Breast epithelium (tissue), 4 donors: ENCODE measurements at regions not wholly inside any gene's neighbourhood (a gene's known extent, or its start where the extent isn't known, plus 50 kb on each side); places are given as distances from the start of the nearest gene placed in this dataset.
"Not testable (repeated sequence)": the region's sequence is repeated elsewhere in the genome, so short reads cannot be mapped to it uniquely, and the experiment has no call there.

Experiments used
- DNase-seq, 2 donors: peaks; one replicate each; pipeline ENCODE4 v3.0.0-alpha.2; 2019; ENCODE audit warnings: low spot score in 2 of 2
- H3K27ac ChIP-seq, 2 donors: fragments of 200-600 bp; sonication (generic) in 1 of 2; one replicate each; pipeline ENCODE4 v1.5.1; 2016 to 2019; ENCODE audit warnings: mild to moderate bottlenecking in 1 of 2
- H3K27me3 ChIP-seq, 2 donors: fragments of 200-600 bp; sonication (generic) in 1 of 2; one replicate each; pipeline versions ENCODE4 v1.5.1 to v1.6.0; 2017 to 2019; ENCODE audit warnings: control low read depth in 1 of 2, mild to moderate bottlenecking in 1 of 2
- H3K36me3 ChIP-seq: fragments of 200-600 bp; one replicate; pipeline ENCODE4 v1.5.1; 2019
- H3K4me1 ChIP-seq, 2 donors: fragments of 200-600 bp; sonication (generic); one replicate each; pipeline ENCODE4 v1.5.1; 2016 to 2019; ENCODE audit warnings: control low read depth in 1 of 2
- H3K4me3 ChIP-seq, 3 donors: fragments of 200-600 bp; sonication (generic); 1 replicate in 2 of 3; 2 replicates in 1 of 3; pipeline ENCODE4 v1.5.1; 2016 to 2019; ENCODE audit warnings: mild to moderate bottlenecking in 3 of 3, moderate library complexity in 2 of 3
- H3K9me3 ChIP-seq, 2 donors: fragments of 200-600 bp; sonication (generic) in 1 of 2; one replicate each; pipeline ENCODE4 v1.5.1; 2016 to 2019; ENCODE audit warnings: control low read depth in 1 of 2
- CTCF ChIP-seq, 3 donors: fragments of 450-650 bp; IDR thresholded peaks; one replicate each; pipeline ENCODE4 v1.5.1; 2016 to 2017; ENCODE audit warnings: antibody characterized with exemption in 3 of 3, mild to moderate bottlenecking in 3 of 3, moderate library complexity in 3 of 3
- POLR2A ChIP-seq: fragments of 450-650 bp; IDR thresholded peaks from one replicate; pipeline ENCODE4 v1.6.1; 2016; ENCODE audit warnings: antibody characterized with exemption, mild to moderate bottlenecking, moderate library complexity
- POLR2AphosphoS5 ChIP-seq, 3 donors: sonication (generic); formaldehyde crosslinking; IDR thresholded peaks; one replicate each; pipeline ENCODE4 v1.6.1; 2017; ENCODE audit warnings: antibody characterized with exemption in 3 of 3
- intact Hi-C: fragments of 100-400 bp; cut with DNase I; formaldehyde crosslinking; loops from one replicate; pipeline ENCODE4 v1.15.1; 2023; ENCODE audit warnings: low total_unique reads

GRCh38 chr12:102329883-102330282 lies 132.2 kb upstream of the PMCH start:
- no peaks in the 10 kb centered on the region for H3K27me3 ChIP-seq
- DNase-seq, result no peak
- intact Hi-C loops, result no loop called here
- no peaks in the 10 kb centered on the region for H3K4me1 ChIP-seq
- no peak for TF ChIP-seq POLR2A
- no peak for TF ChIP-seq POLR2AphosphoS5 (IDR thresholded peaks at IDR 0.05)
- no peak for TF ChIP-seq CTCF (IDR thresholded peaks at IDR 0.05)
- no peaks in the 10 kb centered on the region for H3K9me3 ChIP-seq
- H3K4me3 ChIP-seq, result no peak overlapping the region
- no peaks in the 10 kb centered on the region for H3K36me3 ChIP-seq
- no peak overlapping the region for H3K27ac ChIP-seq

- Histone ChIP-seq H3K4me1 (no peaks in the 10 kb centered on the region), H3K27ac (no peak overlapping the region), H3K27me3 (no peaks in the 10 kb centered on the region), H3K9me3 (no peaks in the 10 kb centered on the region), H3K36me3 (no peaks in the 10 kb centered on the region), H3K4me3 (no peak overlapping the region)
- intact Hi-C loops, result no loop called here
- no peak for DNase-seq
- TF ChIP-seq POLR2A (no peak), CTCF (IDR thresholded peaks at IDR 0.05) (no peak), POLR2AphosphoS5 (IDR thresholded peaks at IDR 0.05) (no peak)
These were observed 129.3 kb upstream of the PMCH start for GRCh38 chr12:102326982-102327381.

- H3K27ac ChIP-seq, intact Hi-C loops, DNase-seq, H3K4me3 ChIP-seq, H3K9me3 ChIP-seq, H3K36me3 ChIP-seq, H3K4me1 ChIP-seq, H3K27me3 ChIP-seq: not testable (repeated sequence)
These were observed 127.5 kb upstream of the PMCH start for GRCh38 chr12:102325108-102325507.

GRCh38 chr12:102323799-102324198 lies 126.2 kb upstream of the PMCH start:
- TF ChIP-seq POLR2AphosphoS5 (IDR thresholded peaks at IDR 0.05) (no peak), CTCF (IDR thresholded peaks at IDR 0.05) (no peak), POLR2A (no peak)
- H3K27ac ChIP-seq, result no peak overlapping the region
- intact Hi-C loops, result no loop called here
- no peak overlapping the region for H3K4me3 ChIP-seq
- no peak for DNase-seq
- H3K36me3 ChIP-seq, result no peaks in the 10 kb centered on the region
- H3K9me3 ChIP-seq, result no peaks in the 10 kb centered on the region
- H3K27me3 ChIP-seq, result no peaks in the 10 kb centered on the region
- no peaks in the 10 kb centered on the region for H3K4me1 ChIP-seq

- no peaks in the 10 kb centered on the region for H3K36me3 ChIP-seq
- H3K27ac ChIP-seq, result no peak overlapping the region
- no peak for DNase-seq
- no peaks in the 10 kb centered on the region for H3K9me3 ChIP-seq
- TF ChIP-seq POLR2AphosphoS5 (IDR thresholded peaks at IDR 0.05), result no peak
- TF ChIP-seq CTCF (IDR thresholded peaks at IDR 0.05), result no peak
- no peak for TF ChIP-seq POLR2A
- H3K4me3 ChIP-seq, result no peak overlapping the region
- H3K27me3 ChIP-seq, result no peaks in the 10 kb centered on the region
- H3K4me1 ChIP-seq, result no peaks in the 10 kb centered on the region
- intact Hi-C loops, result no loop called here
These were observed 124.6 kb upstream of the PMCH start for GRCh38 chr12:102322254-102322653.

GRCh38 chr12:102321305-102322082 lies 123.9 kb upstream of the PMCH start:
- H3K4me1 ChIP-seq, result no peaks in the 10 kb centered on the region
- H3K9me3 ChIP-seq, result no peaks in the 10 kb centered on the region
- H3K27me3 ChIP-seq, result no peaks in the 10 kb centered on the region
- no peaks in the 10 kb centered on the region for H3K36me3 ChIP-seq
- no peak overlapping the region for H3K27ac ChIP-seq
- no peak for DNase-seq
- TF ChIP-seq POLR2A (no peak), POLR2AphosphoS5 (IDR thresholded peaks at IDR 0.05) (no peak), CTCF (IDR thresholded peaks at IDR 0.05) (no peak)
- intact Hi-C loops, result no loop called here
- no peak overlapping the region for H3K4me3 ChIP-seq
